Activated gamma-delta T cell treated with Interleukin-2 at 50 U/mL for 16 hours (primary cell): ENCODE measurements at regions not wholly inside any gene's neighbourhood (a gene's known extent, or its start where the extent isn't known, plus 50 kb on each side); places are given as distances from the start of the nearest gene placed in this dataset.

Experiments
- DNase-seq: peaks from one replicate; pipeline ENCODE4 v3.0.0-alpha.2; 2020

DNA sequence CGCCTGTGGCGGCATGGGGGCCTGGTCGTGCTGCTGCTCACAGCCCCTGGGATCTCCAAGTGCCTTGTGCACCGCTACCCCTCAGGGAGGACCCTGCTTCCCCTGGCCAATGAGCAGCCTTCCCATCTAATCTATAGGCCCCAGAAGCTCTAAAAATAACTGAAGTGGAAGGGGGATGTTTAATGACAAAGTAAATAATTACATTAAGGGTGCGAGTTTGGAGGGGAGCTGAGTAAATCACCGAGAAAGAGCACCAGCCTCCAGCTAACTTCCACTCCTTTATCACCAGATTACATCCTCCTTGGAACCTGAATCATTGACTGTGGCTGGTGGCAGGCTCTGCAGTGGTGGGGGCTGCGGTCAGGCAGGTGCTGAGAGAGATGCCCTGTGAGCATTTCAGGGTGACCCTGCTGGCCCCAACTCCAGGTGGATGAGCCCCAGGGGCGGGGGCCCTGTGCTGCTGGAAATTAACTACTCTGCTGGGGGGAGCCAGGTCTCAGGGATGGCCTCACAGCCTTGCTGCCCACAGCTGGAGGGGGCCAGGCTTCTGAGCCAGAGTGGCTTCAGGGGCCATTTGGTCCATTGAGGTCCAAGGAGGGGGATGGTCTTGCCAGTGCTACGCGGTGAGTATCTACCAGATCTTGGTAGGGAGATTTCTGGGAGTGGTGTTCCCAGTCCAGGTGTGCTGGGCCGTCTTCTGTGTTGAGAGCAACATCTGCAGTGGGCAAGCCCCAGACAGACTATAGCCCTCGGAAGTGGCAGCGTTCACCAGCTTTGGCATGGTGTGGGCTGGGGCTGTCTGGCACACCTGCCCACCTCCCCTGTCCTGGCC lies 74.2 kb downstream of the GLI2 start:
- DNase-seq, result no peak

GRCh38 chr2:120810639-120811038 lies 75.0 kb downstream of the GLI2 start:
- DNase-seq, result no peak

DNA sequence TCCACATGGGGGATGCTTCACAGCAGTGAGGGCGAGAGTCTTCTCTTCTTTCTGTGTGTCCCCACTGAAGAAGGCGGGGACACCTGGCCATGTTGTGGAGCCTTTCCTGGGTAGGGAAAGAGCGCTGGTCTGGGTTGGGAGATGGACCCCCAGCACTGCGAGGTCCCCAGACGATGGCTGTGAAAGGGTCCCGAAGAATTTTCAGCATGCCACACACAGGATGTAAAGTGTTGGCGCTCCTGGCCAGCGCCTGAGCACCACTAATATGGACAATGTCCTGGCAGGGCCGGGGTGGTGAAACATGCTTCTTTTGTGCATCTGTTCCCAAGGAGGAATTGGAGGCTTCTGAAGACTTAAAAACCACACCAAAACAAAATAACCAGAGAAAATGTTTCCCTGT lies 77.2 kb downstream of the GLI2 start:
- DNase-seq, result no peak

DNA sequence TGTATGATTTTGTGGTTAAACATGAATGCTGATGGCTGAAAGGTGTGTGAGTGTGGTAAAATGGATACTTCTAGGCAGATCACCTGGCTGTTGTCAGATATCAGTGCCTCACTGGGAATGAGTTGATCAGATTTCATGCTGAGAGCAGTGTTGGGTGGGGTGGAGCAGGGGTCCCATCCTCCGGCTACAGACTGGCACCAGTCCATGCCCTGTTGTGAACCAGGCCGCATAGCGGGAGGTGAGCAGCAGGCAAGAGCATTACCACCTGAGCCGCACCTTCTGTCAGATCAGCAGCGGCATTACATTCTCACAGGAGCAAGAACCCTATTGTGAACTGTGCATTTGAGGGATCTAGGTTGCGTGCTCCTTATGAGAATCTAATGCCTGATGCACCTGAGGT lies 78.7 kb downstream of the GLI2 start:
- DNase-seq, result no peak

- no peak for DNase-seq
Observed at GRCh38 chr2:120815292-120815691, 79.6 kb downstream of the GLI2 start.

- DNase-seq, result no peak
Observed at GRCh38 chr2:120817136-120817955, 81.7 kb downstream of the GLI2 start.

DNA sequence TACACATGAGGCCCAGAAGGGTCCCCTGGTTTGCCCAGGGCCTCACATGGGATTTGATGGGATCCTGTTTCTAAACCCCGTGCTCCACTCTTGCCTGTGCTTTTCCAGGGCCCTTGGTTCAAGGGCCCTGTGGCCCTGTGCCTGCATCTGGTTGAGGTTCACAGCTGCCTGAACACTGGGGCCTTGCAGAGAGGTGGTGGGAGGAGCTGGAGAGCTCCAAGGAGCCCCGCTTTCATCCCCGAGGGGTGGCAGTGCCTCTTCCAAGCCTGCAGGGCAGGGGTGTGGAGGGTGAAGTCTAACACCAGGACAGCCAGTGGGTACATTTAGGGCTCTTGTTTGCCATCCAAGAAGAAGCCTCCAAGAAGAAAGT lies 82.3 kb downstream of the GLI2 start:
- DNase-seq, result no peak

- DNase-seq, result no peak
Observed at GRCh38 chr2:120818441-120818920, 82.8 kb downstream of the GLI2 start.

GRCh38 chr2:120819720-120820210 lies 84.1 kb downstream of the GLI2 start:
- no peak for DNase-seq

DNA sequence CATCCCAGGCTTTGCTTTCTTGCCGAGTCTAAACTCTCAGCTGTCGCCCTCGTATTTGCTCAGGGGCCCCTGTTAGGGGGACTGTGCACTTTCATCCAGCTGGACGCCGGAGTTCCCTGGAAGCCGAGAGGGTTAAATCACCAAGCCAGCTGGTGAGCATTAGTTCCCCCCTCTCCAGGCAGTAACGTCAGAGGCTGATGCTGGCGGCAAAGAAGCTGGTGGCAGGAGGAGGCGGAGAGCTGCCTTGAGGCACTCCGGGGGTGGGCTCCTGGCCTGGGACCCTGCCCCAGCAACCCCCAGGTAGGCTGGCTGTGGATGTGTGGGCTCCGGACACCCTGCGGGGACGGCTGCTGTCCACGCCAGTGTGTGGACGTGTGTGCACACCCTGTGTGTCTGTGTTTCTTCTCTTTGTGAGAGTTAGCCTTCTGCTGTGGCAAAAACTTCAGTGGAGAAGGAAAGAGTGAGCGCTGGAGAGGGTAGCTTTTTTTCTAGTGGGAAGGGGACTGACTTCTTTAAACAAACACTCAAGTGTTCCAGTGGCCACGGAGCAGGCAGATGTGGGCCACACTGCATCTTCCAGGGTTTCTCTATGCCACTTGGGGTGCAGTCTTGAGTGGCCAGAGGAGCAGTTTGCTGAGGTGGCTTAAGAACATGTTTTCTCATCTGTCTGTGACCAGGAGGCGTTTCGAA lies 84.7 kb downstream of the GLI2 start:
- no peak for DNase-seq

GRCh38 chr2:120820953-120821279 lies 85.2 kb downstream of the GLI2 start:
- DNase-seq, result no peak

- DNase-seq, result no peak
Observed at GRCh38 chr2:120821446-120822160, 85.9 kb downstream of the GLI2 start.

DNA sequence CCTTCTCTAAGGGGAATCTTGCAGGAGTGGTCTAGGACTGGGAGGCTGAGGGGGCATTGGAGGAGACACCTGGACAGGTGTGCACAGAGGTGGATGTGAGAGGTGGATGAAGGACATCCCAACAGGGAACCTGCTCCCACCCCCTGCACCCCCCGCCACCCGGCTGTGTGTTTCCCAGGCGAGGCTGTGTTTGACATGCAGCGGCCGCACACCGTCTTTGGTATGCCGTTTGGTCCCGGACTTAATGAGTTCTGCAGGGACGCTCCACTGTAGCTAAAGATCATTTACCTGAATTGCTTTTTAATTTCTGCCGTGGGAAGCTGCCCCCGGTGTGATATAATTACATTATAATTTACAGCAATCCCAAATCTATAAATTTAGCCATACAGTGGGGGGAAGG lies 87.3 kb downstream of the GLI2 start:
- no peak for DNase-seq

- no peak for DNase-seq
Observed at GRCh38 chr2:120823551-120823950, 87.9 kb downstream of the GLI2 start.

DNA sequence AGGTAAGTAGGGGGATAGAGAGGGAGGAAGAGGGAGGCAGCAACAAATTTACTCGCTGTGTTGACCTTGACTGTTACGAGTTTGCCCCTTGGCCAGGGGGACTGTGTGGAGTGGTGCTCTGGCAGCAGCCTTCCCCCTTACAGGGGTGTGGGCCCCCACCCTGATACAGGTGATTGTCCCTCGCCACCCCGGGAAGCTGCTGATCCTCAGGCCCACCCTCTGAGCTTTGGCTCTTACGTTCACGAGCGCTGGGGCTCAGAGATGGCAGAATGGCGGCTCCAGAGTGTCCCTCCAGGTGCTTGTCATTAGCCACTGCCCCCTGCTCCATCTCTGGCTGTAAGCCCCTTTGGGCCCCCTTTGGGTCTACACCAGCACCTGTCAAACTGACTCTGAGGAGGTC lies 88.6 kb downstream of the GLI2 start:
- DNase-seq, result no peak

- no peak for DNase-seq
Observed at GRCh38 chr2:120825370-120826259, 89.9 kb downstream of the GLI2 start.

DNA sequence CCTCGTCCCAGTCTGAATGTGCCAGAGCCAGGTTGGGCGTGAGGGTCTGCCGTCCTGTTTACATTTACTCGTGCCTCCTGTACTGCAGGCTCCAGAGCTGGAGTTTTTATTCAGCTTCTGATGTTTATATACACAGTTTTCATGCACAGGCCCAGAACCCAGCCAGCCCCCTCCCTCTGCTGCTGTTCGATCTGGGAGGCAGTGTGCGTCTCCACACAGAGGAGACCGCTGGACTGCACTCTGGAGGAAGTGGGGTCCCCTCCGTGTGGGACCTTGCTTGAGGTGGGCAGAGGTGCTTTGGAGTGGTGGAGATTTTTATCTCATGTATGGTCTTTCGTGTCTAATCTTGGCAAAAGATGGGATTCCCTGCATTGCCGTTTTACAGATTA lies 90.6 kb downstream of the GLI2 start:
- DNase-seq, result no peak

DNA sequence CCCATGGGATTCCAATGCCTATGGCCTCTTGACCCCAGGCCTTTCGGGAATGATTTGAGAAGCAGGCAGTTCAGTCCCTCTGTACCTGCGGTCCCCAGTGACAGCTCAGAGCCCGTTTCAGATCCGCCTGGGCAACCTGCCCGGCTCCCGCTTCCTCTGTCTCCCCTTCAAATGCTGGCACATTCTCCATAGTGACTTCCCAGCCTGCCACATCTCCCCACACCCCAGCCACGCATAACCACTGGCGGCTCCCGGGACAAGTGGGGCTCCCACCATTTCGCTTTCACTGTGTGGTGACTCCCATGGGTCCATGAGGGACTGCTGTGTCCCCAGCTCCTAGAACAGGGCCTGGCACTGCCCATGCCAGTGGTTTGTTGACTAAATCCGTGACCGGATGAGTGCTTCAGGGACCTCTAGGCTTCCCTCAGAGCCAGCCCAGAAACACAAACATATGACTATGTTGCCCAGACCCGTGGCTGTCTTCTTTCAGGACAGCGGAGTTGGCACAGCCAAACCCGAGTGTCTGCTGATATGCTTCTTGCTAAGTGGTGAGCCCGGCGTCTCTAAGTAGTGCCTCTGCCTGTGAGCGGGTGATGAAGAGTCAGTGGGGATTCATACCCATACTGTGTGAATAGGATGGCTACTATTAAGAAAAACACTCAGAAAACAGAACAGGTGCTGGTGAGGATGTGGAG lies 91.2 kb downstream of the GLI2 start:
- DNase-seq, result no peak

GRCh38 chr2:120828066-120828465 lies 92.4 kb downstream of the GLI2 start:
- DNase-seq, result no peak

DNA sequence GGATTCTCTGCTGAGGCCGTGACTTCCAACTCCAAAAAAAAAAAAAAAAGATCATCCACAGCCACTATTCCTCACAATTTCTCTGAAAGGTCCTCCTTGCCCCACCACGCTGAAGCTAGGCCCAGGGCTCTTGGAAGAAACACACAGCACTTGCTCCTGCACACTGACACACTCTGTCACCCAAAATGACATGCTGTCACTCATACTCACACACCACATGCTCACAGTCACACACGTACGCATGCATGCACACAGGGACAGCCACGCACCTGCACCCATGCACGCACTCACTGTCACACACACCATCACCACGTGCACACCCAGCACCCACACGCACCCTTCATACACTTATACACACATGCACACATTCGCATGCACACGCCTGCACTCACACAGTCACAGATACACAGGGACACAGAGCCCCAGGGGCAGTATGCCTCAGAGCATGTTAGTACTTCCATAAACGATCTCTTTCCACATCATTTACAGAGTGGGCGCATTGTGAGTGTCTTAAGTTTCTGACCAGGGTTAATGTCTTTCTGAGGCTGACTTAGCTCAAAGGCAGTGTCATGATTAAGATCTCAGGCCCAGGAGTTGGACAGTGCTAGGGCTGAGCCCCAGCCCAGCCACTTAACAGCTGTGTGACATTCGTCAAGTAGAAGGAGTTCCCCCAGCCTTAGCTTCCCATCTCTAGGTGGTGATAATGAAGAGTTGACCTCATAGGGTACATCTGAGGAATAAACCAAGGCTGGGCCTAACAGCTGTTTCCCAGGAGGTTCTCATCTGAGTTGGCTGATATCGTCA lies 93.4 kb downstream of the GLI2 start:
- no peak for DNase-seq
